ENCODE measurements at regions not wholly inside any gene's neighbourhood (a gene's known extent, or its start where the extent isn't known, plus 50 kb on each side); places are given as distances from the start of the nearest gene placed in this dataset.

DNA sequence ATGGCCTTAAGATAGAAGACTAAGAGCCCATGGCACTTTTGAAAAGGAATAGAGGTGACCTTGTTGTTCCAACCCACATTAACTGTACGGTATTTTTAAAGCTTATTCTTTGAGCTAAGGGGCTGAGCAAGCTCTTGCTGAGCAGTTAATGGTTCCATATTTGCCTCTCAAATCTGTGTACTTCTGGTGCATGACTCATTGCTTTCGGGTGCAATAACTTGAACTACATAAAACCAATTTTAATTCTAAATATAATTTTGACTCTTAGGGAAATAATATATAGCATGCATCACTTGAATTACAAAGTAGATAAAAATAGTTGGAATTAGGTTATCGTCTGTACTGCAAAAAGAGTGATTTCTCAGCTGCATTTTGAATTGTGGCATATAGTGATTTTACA, 348.1 kb upstream of the CITED2 start:
- Histone ChIP-seq H3K36me3 (ENCODE audit: control insufficient read depth in 2 of 2, insufficient read depth in 2 of 2, low read length in 1 of 2) (no peaks in the 10 kb centered on the region), H3K4me3 (ENCODE audit: low read length in 2 of 2) (no peak overlapping the region), H3K27ac (ENCODE audit: low read depth in 1 of 2, low read length in 1 of 2) (no peak overlapping the region), H3K9me3 (ENCODE audit: control insufficient read depth in 2 of 2, insufficient read depth in 1 of 2, low read length in 1 of 2) (no peaks in the 10 kb centered on the region), H3K27me3 (ENCODE audit: control insufficient read depth in 2 of 2, insufficient read depth in 1 of 2, low read length in 1 of 2) (no peaks in the 10 kb centered on the region), H3K4me1 (ENCODE audit: control insufficient read depth in 2 of 2, insufficient read depth in 2 of 2, low read length in 2 of 2) (no peaks in the 10 kb centered on the region)
- 94% methylated on average over 3 of the region's 3 CpGs for WGBS
- DNase-seq (ENCODE audit: low read depth in 6 of 9, low spot score in 9 of 9): no peak

- H3K36me3 ChIP-seq (ENCODE audit: control insufficient read depth in 2 of 2, insufficient read depth in 2 of 2, low read length in 1 of 2): no peaks in the 10 kb centered on the region
- H3K27me3 ChIP-seq (ENCODE audit: control insufficient read depth in 2 of 2, insufficient read depth in 1 of 2, low read length in 1 of 2): no peaks in the 10 kb centered on the region
Observed at GRCh38 chr6:139721954-139722353, 347.5 kb upstream of the CITED2 start.

DNA sequence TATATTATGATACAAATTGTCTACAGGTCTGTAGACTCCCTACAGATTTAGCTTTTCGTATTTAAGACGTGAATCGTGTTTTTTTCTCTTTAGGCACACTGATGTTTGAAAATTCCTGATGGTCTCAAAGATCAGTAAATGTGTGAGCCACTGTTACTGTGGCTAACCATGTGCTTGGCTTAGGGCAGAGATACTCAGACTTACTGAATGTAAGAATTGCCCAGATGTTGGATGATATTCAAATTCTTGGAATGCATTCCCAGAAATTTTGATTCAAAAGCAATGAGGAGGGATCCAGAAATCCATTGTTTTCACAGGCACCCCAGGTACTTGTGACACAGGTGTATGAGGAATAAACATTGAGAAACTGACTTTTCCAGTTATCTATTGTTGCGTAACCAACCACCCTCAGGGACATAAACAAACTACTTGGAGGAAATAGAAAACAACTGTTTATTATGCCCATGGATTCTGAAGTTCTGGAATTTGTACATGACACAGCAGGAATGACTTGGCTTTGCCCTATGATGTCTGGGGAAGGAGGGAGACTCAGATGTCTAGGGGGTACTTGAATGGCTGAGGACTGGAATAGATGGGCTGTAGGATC, 339.6 kb upstream of the CITED2 start:
- DNase-seq (ENCODE audit: low read depth in 6 of 9, low spot score in 9 of 9): no peak
- no peaks in the 10 kb centered on the region for H3K36me3 ChIP-seq (ENCODE audit: control insufficient read depth in 2 of 2, insufficient read depth in 2 of 2, low read length in 1 of 2)
- H3K27ac ChIP-seq (ENCODE audit: low read depth in 1 of 2, low read length in 1 of 2): no peak overlapping the region
- 97% methylated on average over 4 of the region's 4 CpGs for WGBS
- H3K27me3 ChIP-seq (ENCODE audit: control insufficient read depth in 2 of 2, insufficient read depth in 1 of 2, low read length in 1 of 2): no peaks in the 10 kb centered on the region
- no peaks in the 10 kb centered on the region for H3K4me1 ChIP-seq (ENCODE audit: control insufficient read depth in 2 of 2, insufficient read depth in 2 of 2, low read length in 2 of 2)
- H3K9me3 ChIP-seq (ENCODE audit: control insufficient read depth in 2 of 2, insufficient read depth in 1 of 2, low read length in 1 of 2): no peaks in the 10 kb centered on the region
- H3K4me3 ChIP-seq (ENCODE audit: low read length in 2 of 2): no peak overlapping the region

More at GRCh38 chr6:139721954-139722353, 347.5 kb upstream of the CITED2 start:
- no peaks in the 10 kb centered on the region for H3K4me1 ChIP-seq (ENCODE audit: control insufficient read depth in 2 of 2, insufficient read depth in 2 of 2, low read length in 2 of 2)
- WGBS: 96% methylated on average over 3 of the region's 3 CpGs
- no peak overlapping the region for H3K4me3 ChIP-seq (ENCODE audit: low read length in 2 of 2)
- no peak for DNase-seq (ENCODE audit: low read depth in 6 of 9, low spot score in 9 of 9)
- no peak overlapping the region for H3K27ac ChIP-seq (ENCODE audit: low read depth in 1 of 2, low read length in 1 of 2)
- H3K9me3 ChIP-seq (ENCODE audit: control insufficient read depth in 2 of 2, insufficient read depth in 1 of 2, low read length in 1 of 2): no peaks in the 10 kb centered on the region

DNA sequence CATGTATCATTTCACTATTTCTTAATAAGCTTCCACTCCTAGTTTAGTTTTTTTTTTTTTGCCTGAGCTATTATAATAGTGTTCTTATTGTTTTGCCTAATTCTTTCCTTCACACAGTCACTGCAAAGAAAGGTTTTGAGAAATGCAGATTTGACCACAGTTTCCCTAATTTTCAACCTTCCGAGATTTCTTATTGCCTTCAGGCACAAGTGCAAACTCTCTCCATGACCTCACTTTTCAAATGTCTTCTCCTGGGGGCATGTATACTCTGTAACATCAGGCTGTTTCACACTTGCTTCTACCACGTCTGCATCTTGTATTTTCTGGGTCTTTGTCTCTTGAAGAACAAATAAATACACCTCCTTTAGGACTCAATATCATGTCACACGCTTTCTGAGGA, 339.0 kb upstream of the CITED2 start:
- no peak for DNase-seq (ENCODE audit: low read depth in 6 of 9, low spot score in 9 of 9)
- H3K36me3 ChIP-seq (ENCODE audit: control insufficient read depth in 2 of 2, insufficient read depth in 2 of 2, low read length in 1 of 2): no peaks in the 10 kb centered on the region
- no peaks in the 10 kb centered on the region for H3K9me3 ChIP-seq (ENCODE audit: control insufficient read depth in 2 of 2, insufficient read depth in 1 of 2, low read length in 1 of 2)
- no peak overlapping the region for H3K27ac ChIP-seq (ENCODE audit: low read depth in 1 of 2, low read length in 1 of 2)
- H3K4me3 ChIP-seq (ENCODE audit: low read length in 2 of 2): no peak overlapping the region
- WGBS: 92% methylated on average over 3 of the region's 3 CpGs
- no peaks in the 10 kb centered on the region for H3K27me3 ChIP-seq (ENCODE audit: control insufficient read depth in 2 of 2, insufficient read depth in 1 of 2, low read length in 1 of 2)
- H3K4me1 ChIP-seq (ENCODE audit: control insufficient read depth in 2 of 2, insufficient read depth in 2 of 2, low read length in 2 of 2): no peaks in the 10 kb centered on the region

DNA sequence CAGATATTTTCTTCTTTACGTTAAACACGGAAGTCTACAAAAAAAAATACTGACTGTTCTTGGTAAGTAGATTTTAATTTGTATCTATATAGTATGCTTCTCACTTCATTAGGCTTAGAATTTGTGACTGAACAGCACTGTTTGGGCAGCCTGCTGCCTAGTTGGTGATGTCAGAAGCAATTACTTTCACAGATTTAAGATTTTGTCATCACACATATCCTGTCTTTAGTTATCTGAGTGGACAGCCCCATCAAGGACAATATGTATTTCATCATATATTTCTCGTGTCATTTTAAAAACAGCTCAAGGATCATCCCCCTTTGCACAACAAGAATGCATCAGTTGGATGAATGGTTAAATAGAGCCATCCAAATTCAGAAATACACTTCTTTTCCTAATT, 338.4 kb upstream of the CITED2 start:
- no peak for DNase-seq (ENCODE audit: low read depth in 6 of 9, low spot score in 9 of 9)
- Histone ChIP-seq H3K4me3 (ENCODE audit: low read length in 2 of 2) (no peak overlapping the region), H3K27me3 (ENCODE audit: control insufficient read depth in 2 of 2, insufficient read depth in 1 of 2, low read length in 1 of 2) (no peaks in the 10 kb centered on the region), H3K9me3 (ENCODE audit: control insufficient read depth in 2 of 2, insufficient read depth in 1 of 2, low read length in 1 of 2) (no peaks in the 10 kb centered on the region), H3K4me1 (ENCODE audit: control insufficient read depth in 2 of 2, insufficient read depth in 2 of 2, low read length in 2 of 2) (no peaks in the 10 kb centered on the region), H3K27ac (ENCODE audit: low read depth in 1 of 2, low read length in 1 of 2) (no peak overlapping the region), H3K36me3 (ENCODE audit: control insufficient read depth in 2 of 2, insufficient read depth in 2 of 2, low read length in 1 of 2) (no peaks in the 10 kb centered on the region)
- WGBS: 95% methylated on average over 3 of the region's 3 CpGs

- H3K4me3 ChIP-seq (ENCODE audit: low read length in 2 of 2): no peak overlapping the region
- H3K9me3 ChIP-seq (ENCODE audit: control insufficient read depth in 2 of 2, insufficient read depth in 1 of 2, low read length in 1 of 2): no peaks in the 10 kb centered on the region
- H3K27me3 ChIP-seq (ENCODE audit: control insufficient read depth in 2 of 2, insufficient read depth in 1 of 2, low read length in 1 of 2): no peaks in the 10 kb centered on the region
- no peaks in the 10 kb centered on the region for H3K4me1 ChIP-seq (ENCODE audit: control insufficient read depth in 2 of 2, insufficient read depth in 2 of 2, low read length in 2 of 2)
- 94% methylated on average over 2 of the region's 2 CpGs for WGBS
- no peak for DNase-seq (ENCODE audit: low read depth in 6 of 9, low spot score in 9 of 9)
- H3K27ac ChIP-seq (ENCODE audit: low read depth in 1 of 2, low read length in 1 of 2): no peak overlapping the region
- no peaks in the 10 kb centered on the region for H3K36me3 ChIP-seq (ENCODE audit: control insufficient read depth in 2 of 2, insufficient read depth in 2 of 2, low read length in 1 of 2)
Observed at GRCh38 chr6:139711804-139712585, 337.5 kb upstream of the CITED2 start.

DNA sequence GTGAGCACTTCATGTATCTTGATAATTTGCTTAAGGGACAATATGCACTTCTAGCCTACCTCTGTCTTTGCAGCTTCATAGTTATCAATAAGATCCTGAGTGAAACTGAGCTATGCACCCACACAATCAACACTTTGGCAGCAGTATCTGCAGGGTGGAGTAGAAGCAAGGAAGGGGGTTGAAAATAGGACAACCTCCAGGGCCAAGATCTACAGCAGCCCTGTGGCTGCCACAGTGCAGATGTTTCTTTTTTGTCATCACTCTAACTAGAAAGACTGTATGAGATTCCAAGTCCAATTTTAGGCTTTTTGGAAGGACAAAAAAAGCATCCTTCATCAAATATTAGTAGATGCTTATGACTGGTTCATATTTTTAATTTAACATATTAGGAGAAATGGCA, 336.1 kb upstream of the CITED2 start:
- Histone ChIP-seq H3K27me3 (ENCODE audit: control insufficient read depth in 2 of 2, insufficient read depth in 1 of 2, low read length in 1 of 2) (no peaks in the 10 kb centered on the region), H3K27ac (ENCODE audit: low read depth in 1 of 2, low read length in 1 of 2) (no peak overlapping the region), H3K36me3 (ENCODE audit: control insufficient read depth in 2 of 2, insufficient read depth in 2 of 2, low read length in 1 of 2) (no peaks in the 10 kb centered on the region), H3K9me3 (ENCODE audit: control insufficient read depth in 2 of 2, insufficient read depth in 1 of 2, low read length in 1 of 2) (no peaks in the 10 kb centered on the region), H3K4me3 (ENCODE audit: low read length in 2 of 2) (no peak overlapping the region), H3K4me1 (ENCODE audit: control insufficient read depth in 2 of 2, insufficient read depth in 2 of 2, low read length in 2 of 2) (no peaks in the 10 kb centered on the region)
- DNase-seq (ENCODE audit: low read depth in 6 of 9, low spot score in 9 of 9): no peak

DNA sequence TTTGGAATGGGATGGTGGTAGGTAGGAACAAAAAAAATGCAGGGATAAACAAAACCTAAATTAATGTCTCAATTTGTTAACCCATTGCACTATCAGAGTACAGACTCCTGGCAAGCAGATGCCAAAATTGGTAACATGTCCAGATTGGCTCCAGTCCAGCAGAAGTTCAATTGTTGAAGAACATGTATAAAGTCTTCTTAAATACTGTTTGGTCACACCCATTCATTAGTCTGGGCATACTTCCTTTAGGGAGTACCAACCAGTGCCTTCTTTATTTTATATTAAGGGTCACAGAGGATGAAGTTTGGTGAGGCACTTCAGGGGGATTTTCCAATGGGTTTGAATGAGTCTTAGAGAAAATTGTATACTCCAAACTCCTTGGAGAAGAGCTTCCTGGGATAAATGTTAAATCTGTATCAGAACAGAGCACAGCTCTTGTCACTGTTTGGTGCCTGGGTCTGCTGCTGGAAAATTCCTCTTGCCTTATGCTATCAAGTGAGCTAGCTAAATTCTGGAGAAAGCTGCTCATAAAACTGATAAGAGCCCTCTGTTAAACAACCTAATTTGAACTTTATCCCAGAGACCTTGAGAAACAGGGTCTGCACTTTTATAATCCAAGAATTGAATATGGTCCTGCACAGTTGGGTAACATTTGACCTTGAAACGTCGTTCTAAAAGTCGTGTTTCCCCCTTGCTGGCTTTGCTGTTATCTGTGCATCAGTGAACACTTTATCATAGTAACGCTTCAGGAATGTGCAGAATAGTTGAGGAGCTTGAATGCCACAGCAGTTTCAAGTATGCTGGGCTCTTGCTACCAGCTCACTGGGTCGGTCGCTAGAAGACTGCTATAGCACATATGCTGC, 334.1 kb upstream of the CITED2 start:
- H3K27ac ChIP-seq (ENCODE audit: low read depth in 1 of 2, low read length in 1 of 2): no peak overlapping the region
- H3K9me3 ChIP-seq (ENCODE audit: control insufficient read depth in 2 of 2, insufficient read depth in 1 of 2, low read length in 1 of 2): no peaks in the 10 kb centered on the region
- no peak for DNase-seq (ENCODE audit: low read depth in 6 of 9, low spot score in 9 of 9)
- no peak overlapping the region for H3K4me3 ChIP-seq (ENCODE audit: low read length in 2 of 2)
- WGBS: 91% methylated on average over 6 of the region's 6 CpGs
- no peaks in the 10 kb centered on the region for H3K4me1 ChIP-seq (ENCODE audit: control insufficient read depth in 2 of 2, insufficient read depth in 2 of 2, low read length in 2 of 2)
- no peaks in the 10 kb centered on the region for H3K27me3 ChIP-seq (ENCODE audit: control insufficient read depth in 2 of 2, insufficient read depth in 1 of 2, low read length in 1 of 2)
- H3K36me3 ChIP-seq (ENCODE audit: control insufficient read depth in 2 of 2, insufficient read depth in 2 of 2, low read length in 1 of 2): no peaks in the 10 kb centered on the region

GRCh38 chr6:139706912-139707311, 332.5 kb upstream of the CITED2 start:
- Histone ChIP-seq H3K4me3 (ENCODE audit: low read length in 2 of 2) (no peak overlapping the region), H3K4me1 (ENCODE audit: control insufficient read depth in 2 of 2, insufficient read depth in 2 of 2, low read length in 2 of 2) (no peaks in the 10 kb centered on the region), H3K36me3 (ENCODE audit: control insufficient read depth in 2 of 2, insufficient read depth in 2 of 2, low read length in 1 of 2) (no peaks in the 10 kb centered on the region), H3K9me3 (ENCODE audit: control insufficient read depth in 2 of 2, insufficient read depth in 1 of 2, low read length in 1 of 2) (no peaks in the 10 kb centered on the region), H3K27ac (ENCODE audit: low read depth in 1 of 2, low read length in 1 of 2) (no peak overlapping the region), H3K27me3 (ENCODE audit: control insufficient read depth in 2 of 2, insufficient read depth in 1 of 2, low read length in 1 of 2) (no peaks in the 10 kb centered on the region)
- DNase-seq (ENCODE audit: low read depth in 6 of 9, low spot score in 9 of 9): no peak
- 92% methylated on average over 3 of the region's 3 CpGs for WGBS

Data from thymus (tissue), 11 donors.